ENCODE measurements at regions not wholly inside any gene's neighbourhood (a gene's known extent, or its start where the extent isn't known, plus 50 kb on each side); places are given as distances from the start of the nearest gene placed in this dataset.

DNA sequence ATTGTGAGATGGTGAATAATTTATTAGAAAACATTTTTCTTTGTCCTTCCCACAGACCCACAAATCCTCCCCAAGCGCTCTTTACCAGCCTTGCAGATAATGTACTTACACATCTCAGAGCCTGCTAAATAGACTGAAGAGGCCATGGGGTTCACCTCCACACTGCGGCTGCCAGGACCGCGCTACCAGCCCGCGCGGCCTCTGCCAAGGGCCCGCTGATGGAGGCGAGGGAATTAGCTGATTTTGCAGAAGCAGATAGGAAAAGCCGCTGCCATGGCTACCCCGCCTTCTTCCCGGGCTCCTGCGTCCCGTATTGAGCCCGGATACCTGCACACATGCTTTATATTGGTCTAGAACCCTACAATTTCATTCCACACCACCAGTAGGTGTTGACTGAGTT lies 248.0 kb upstream of the FOXD3 start:
- Histone ChIP-seq H3K36me3 (ENCODE audit: insufficient read depth, low read length) (no peaks in the 10 kb centered on the region), H3K27me3 (ENCODE audit: insufficient read depth, low read length, poor library complexity, severe bottlenecking) (no peaks in the 10 kb centered on the region), H3K79me2 (ENCODE audit: insufficient read depth, low read length) (no peaks in the 10 kb centered on the region), H3K4me2 (ENCODE audit: low read depth, low read length, poor library complexity, severe bottlenecking) (no peak overlapping the region), H3K9me2 (replicated peaks; ENCODE audit: low read depth, low read length) (no peaks in the 10 kb centered on the region), H2AFZ (ENCODE audit: low read length) (no peak overlapping the region), H3K9ac (ENCODE audit: low read depth, low read length, poor library complexity, severe bottlenecking) (no peak overlapping the region), H3F3A (ENCODE audit: low read depth) (no peaks in the 10 kb centered on the region), H4K20me1 (ENCODE audit: insufficient read depth, low read length, poor library complexity, severe bottlenecking) (no peaks in the 10 kb centered on the region), H3K9me3 (ENCODE audit: insufficient read depth, low read depth, low read length) (no peaks in the 10 kb centered on the region), H3K4me3 (ENCODE audit: low read length, poor library complexity, severe bottlenecking) (no peak overlapping the region), H3K4me1 (ENCODE audit: insufficient read depth, low read length, poor library complexity, severe bottlenecking) (no peaks in the 10 kb centered on the region)
- TF ChIP-seq CTCF (conservative IDR thresholded peaks at IDR 0.05; ENCODE audit: low read length) (no peak), EZH2phosphoT487 (IDR thresholded peaks at IDR 0.05; ENCODE audit: borderline replicate concordance) (no peak)

DNA sequence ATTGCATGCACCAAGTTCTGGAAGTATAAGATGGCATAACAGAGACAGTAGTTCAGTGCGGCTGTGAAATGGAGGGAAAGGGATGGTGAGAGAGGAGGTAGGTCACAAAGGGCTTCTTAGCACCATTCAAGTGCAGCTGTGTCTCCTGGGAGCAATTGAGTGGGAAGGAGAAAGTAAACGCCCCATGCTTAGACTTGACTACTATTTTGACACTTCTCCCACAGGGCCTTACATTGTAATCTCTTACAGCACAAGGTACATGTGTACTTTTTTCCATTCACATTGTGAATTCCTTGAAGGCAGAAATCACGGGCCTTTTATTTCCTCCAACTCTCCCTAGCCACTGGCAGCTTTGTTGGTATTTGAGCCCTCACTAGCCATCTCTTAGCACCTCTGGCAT lies 239.6 kb upstream of the FOXD3 start:
- TF ChIP-seq EZH2phosphoT487 (IDR thresholded peaks at IDR 0.05; ENCODE audit: borderline replicate concordance) (no peak), CTCF (conservative IDR thresholded peaks at IDR 0.05; ENCODE audit: low read length) (no peak)
- Histone ChIP-seq H3K4me2 (ENCODE audit: low read depth, low read length, poor library complexity, severe bottlenecking) (no peak overlapping the region), H3K9me3 (ENCODE audit: insufficient read depth, low read depth, low read length) (no peaks in the 10 kb centered on the region), H4K20me1 (ENCODE audit: insufficient read depth, low read length, poor library complexity, severe bottlenecking) (no peaks in the 10 kb centered on the region), H3K4me3 (ENCODE audit: low read length, poor library complexity, severe bottlenecking) (no peak overlapping the region), H3K79me2 (ENCODE audit: insufficient read depth, low read length) (no peaks in the 10 kb centered on the region), H3K36me3 (ENCODE audit: insufficient read depth, low read length) (no peaks in the 10 kb centered on the region), H3K9ac (ENCODE audit: low read depth, low read length, poor library complexity, severe bottlenecking) (no peak overlapping the region), H2AFZ (ENCODE audit: low read length) (no peak overlapping the region), H3K4me1 (ENCODE audit: insufficient read depth, low read length, poor library complexity, severe bottlenecking) (no peaks in the 10 kb centered on the region), H3F3A (ENCODE audit: low read depth) (no peaks in the 10 kb centered on the region), H3K9me2 (replicated peaks; ENCODE audit: low read depth, low read length) (no peaks in the 10 kb centered on the region), H3K27me3 (ENCODE audit: insufficient read depth, low read length, poor library complexity, severe bottlenecking) (no peaks in the 10 kb centered on the region)

- TF ChIP-seq CTCF (conservative IDR thresholded peaks at IDR 0.05; ENCODE audit: low read length) (no peak), EZH2phosphoT487 (IDR thresholded peaks at IDR 0.05; ENCODE audit: borderline replicate concordance) (no peak)
- H2AFZ ChIP-seq (ENCODE audit: low read length) = no peak overlapping the region
- H3K27me3 ChIP-seq (ENCODE audit: insufficient read depth, low read length, poor library complexity, severe bottlenecking) = no peaks in the 10 kb centered on the region
- H3F3A ChIP-seq (ENCODE audit: low read depth) = no peaks in the 10 kb centered on the region
- no peak overlapping the region for H3K4me3 ChIP-seq (ENCODE audit: low read length, poor library complexity, severe bottlenecking)
- H3K9me3 ChIP-seq (ENCODE audit: insufficient read depth, low read depth, low read length) = no peaks in the 10 kb centered on the region
- H3K4me2 ChIP-seq (ENCODE audit: low read depth, low read length, poor library complexity, severe bottlenecking) = no peak overlapping the region
- no peaks in the 10 kb centered on the region for H3K79me2 ChIP-seq (ENCODE audit: insufficient read depth, low read length)
- no peaks in the 10 kb centered on the region for H3K9me2 ChIP-seq (replicated peaks; ENCODE audit: low read depth, low read length)
- no peaks in the 10 kb centered on the region for H3K4me1 ChIP-seq (ENCODE audit: insufficient read depth, low read length, poor library complexity, severe bottlenecking)
- H3K9ac ChIP-seq (ENCODE audit: low read depth, low read length, poor library complexity, severe bottlenecking) = no peak overlapping the region
- H4K20me1 ChIP-seq (ENCODE audit: insufficient read depth, low read length, poor library complexity, severe bottlenecking) = no peaks in the 10 kb centered on the region
- no peaks in the 10 kb centered on the region for H3K36me3 ChIP-seq (ENCODE audit: insufficient read depth, low read length)
These were observed 234.4 kb upstream of the FOXD3 start for GRCh38 chr1:63087966-63088365.
